NCI-H2029 treated with DMSO at 0.1 percent for 48 hours (cell line): ENCODE measurements at regions not wholly inside any gene's neighbourhood (a gene's known extent, or its start where the extent isn't known, plus 50 kb on each side); places are given as distances from the start of the nearest gene placed in this dataset.

Experiments used
- DNase-seq: peaks from one replicate; lab custom pipeline; 2025; lab: John Stamatoyannopoulos, UW

DNA sequence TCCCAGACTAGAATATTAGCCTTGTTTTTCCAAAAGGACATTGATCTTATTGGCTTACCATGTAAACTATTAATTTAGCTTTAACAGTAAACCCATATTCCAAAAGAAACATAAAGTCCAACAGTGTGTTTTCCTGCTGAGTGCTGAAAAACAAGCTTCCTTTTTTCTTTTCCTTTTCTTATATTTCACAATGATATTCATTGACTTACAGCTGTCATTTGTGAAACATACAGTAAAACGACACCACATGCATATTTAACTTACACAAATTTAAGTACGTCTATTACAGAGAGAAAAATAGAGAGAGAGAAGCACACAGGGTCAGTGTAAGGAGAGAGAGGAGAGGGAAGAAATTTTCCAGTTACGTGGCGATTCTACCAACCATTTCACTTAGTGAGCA, 543.9 kb upstream of the JARID2 start:
- no peak for DNase-seq

DNA sequence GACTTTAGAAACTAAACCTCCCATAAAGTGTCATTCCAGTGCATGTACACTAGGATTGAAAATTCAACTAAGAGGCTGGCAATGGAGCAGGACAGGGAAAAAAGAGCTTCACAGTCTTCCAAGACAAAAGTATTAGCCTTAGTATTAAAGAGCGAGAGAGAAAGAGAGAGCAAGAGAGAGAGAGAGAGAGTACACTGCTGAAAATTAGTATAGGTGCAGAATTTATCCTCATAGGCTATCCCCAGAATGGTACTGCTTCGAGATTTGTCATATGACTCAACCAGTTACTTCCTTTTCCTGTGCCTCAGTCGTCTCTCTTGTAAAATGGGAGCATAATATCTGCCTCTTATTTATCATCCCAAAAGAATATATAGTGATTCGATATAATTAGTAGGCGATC, 543.2 kb upstream of the JARID2 start:
- DNase-seq = no peak

DNA sequence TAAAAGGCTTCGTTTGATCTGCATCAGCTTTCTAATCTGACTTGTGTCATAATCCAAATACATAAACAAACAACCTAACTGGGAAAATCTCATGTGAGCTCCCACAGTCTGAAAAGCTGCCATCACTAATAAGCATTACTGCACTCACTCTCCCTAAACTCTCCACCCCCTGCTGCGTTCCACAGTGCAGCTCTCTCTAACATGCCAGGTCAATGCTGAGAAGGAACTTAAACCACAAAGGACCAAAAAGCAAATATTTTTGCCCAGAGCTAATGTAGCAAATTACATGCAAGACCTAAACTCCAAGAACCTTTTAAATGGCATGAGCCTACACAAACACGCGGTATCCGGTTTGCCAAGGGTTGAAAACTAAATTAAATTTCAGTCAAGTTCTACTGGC, 542.3 kb upstream of the JARID2 start:
- DNase-seq = no peak

DNA sequence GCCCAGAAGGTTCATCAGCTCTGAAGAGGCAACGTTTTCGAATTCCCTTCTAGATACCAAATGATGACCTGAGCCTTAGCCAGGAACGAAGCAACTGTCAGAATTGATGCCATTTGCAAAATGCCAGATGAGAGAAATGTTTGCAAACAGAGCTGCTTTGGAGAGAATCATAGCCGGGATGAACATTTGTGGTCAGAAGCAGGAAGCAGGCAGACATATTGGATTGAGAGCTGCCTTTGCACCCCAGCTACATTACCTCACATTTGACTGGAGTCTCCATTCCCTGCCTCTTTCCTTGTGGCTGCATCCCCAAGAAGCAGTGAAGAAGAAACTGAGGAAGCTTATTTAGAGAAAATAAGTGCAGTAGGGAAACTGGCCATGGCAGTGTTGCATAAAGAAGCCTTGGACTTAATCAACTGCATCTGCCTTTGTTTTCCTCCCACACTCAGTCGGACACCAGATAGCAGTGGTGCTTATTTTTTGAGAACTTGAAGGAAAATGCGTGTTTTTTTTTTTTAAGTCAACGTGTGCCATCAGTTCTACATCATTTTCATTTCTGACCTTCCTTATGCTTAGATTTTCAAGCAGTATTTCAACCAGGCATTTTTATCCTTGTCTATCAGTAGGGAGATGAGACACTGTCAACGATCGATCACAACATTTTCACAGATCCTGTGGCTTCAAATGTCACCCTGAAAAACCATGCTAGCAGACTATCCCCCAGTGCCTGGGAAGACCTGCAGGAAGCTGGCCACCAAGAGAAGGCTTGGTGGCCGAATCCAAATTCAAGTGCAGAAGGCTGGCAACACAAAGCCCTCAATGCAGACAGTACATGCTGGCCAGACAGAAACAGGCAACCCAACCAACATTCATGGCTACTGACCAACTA, 541.2 kb upstream of the JARID2 start:
- no peak for DNase-seq

DNA sequence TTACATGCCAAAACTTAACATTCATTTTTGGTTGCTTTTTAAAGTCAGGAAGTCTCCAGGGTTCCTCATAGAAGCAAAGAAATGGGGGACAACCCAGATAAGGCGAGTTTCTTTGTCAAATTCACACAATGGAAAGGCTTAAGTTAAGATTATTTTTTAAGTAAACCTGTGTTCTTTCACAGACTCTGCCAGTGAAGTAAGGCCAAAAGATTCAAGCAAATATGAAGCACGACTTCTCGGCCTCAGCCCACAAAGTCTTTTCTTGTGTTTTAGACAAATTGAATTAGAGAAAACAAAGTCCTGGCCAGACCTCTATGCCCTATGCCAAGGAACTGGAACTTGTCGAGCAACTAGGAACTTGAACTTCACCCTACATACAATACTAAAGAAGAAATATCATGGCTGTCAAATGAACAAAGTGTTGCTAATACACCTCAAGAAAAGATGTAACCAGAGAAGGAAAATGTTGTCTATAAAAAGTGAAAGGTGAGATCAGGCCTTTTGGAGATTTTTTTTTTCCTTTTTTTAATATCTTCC, 540.0 kb upstream of the JARID2 start:
- DNase-seq = no peak

DNA sequence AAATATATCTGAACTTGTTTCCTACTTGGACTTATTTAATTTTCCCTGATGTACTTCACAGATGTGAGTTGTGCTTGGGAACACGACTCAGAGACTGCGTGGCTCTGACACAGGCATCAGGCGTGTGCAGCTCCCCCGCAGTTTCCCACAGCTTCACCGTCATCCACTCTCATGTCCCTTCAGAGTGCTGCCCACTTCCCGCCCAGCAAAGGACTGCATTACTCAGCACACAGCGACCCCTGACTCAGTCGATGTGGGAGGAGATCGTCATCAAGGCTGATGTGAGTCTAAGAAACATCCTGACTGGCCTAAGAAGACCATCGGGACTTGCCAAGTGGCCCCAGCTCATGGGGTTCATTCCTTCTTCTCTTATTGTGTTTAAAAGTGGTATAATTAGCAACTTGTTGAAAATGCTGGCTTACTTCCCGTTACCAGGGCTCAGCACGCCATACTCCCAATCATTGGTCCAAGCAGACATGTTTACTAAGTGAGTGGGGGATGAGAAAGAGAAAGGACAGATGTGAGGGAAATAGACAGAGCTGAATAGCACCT, 539.4 kb upstream of the JARID2 start:
- no peak for DNase-seq

DNA sequence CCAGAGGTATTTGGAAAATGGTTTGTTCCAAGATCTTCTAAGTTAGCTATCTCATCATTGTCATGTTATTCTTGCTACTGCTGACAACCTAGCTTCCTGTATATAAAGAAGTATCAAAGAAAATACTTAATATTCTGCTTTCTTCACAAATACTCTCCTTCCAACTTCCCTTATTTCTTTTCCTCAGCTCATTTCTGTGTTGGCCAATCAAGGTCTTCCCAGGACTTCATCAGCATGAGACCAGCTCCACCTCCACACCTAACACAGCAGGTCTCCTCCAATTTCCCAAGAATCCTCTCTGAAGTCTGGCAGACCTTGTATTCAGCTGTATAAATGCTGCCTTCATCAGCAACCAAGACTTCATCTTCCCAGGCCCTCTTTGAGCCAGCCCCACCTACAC, 538.6 kb upstream of the JARID2 start:
- no peak for DNase-seq

DNA sequence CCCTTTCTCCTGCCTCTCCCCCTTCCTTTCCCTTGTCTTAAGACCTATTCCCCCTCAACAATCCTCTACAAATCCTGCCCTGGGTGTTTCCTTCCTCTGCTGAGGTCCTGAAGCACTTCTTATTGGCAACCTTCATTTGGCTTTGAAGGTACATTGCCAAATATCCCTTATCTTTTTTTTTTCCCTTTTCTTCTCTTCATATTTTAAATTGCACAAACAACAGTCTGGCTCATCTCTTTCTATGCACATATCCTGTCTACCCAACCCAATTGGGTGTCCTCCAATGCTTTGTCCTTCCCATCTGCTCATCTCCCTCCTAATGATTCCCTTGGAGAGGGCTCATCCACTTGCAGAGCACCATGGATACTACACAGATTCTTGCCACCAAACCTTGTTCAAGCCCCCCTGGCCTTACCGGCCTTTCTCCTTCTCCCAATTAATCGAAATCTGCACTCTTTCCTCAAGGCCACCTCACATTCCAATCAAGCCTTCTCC, 537.9 kb upstream of the JARID2 start:
- no peak for DNase-seq

DNA sequence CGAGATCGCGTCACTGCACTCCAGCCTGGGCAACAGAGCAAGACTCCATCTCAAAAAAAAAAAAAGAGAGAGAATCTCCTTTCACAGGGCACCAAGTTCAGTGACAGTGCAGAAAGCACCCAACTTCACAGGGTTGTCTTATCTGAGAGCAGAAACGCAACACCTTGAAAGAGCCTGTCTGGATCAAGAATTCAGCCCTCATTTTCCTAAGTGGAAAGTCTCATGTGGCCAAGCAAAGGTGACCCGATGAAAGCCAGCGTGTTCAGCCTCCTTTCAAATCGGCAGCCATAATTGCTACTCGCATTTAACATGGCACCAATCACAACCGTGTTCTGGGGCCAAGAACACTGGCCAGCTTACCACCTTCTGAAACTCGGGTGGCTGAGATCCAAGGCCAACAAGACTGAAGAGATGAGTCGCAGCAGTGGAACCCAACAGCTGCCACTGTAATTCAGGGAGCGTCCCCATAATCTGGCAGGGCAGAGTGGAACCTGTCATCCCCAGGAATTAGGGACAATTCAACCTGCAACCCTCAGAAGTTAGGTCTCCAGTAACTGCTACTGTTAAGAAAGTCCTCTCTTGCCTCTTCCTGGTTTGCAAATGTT, 536.7 kb upstream of the JARID2 start:
- DNase-seq = no peak

DNA sequence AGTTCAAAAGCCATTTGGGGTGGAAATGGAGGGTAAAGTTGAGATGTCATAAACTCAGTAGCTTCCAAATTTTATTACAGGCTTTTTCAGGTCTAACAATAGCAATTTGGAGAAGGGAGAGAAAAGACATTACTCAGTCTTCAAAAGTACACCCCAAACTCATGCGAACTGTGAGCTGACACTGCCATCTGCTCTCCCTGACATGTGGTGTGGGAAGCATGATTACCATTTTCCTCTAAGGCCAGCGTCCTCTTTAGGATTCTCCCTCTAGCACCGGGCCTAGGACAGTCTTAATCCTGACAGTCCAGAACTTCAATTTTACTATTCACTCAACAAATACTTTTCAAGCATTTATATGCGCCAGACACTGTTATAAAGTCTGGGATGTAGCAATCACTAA, 536.0 kb upstream of the JARID2 start:
- no peak for DNase-seq

DNA sequence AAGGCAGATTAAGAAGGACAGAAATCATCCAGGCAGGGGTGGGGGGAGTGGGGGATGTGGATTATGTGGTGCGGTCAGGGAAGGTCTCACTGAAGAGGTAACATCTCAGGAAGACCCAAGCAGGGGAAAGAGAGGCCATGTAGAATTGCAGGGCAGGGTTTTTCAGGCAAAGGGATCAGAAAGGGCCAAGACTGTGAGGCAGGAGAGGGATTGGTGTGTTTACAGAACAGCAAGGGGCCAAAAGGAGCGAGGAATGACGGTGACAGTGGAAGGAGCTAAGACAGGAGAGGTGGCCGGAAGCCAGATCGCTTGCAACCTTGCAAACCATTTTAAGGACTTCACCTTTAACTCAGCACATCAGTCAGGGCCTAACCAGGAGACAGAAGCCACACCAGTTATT, 535.4 kb upstream of the JARID2 start:
- DNase-seq = no peak

DNA sequence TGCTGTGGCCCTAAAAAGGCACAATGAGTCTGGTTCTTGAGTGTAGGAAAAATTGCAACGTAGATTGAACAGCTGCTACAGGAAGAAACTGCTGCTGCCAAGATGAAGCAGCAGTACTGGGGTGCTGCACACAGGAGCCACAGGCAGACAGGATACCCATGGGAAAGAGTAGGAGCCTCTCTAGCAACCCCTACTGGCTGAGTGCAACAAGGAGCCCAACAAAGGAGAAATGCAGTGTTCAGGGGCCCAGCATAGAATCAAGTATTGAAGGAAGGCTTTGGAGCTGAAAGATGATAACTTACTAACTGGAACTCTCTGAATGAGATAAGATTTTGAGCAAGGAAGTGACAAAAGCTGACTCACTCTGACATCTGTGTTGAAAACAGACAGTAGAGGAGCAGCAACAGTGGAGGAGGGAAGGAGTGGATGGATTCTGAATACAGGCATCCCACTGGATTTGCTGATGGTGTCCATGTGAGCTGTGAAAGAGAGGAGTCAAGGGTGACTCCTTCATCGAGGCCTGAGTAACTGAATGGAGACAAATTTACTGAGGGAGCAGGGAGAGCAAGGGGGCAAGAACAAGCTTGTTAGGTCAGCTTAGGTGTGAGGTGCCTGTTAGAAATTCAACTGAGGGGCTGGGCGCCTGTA, 534.7 kb upstream of the JARID2 start:
- DNase-seq = peak; percentile 32

DNA sequence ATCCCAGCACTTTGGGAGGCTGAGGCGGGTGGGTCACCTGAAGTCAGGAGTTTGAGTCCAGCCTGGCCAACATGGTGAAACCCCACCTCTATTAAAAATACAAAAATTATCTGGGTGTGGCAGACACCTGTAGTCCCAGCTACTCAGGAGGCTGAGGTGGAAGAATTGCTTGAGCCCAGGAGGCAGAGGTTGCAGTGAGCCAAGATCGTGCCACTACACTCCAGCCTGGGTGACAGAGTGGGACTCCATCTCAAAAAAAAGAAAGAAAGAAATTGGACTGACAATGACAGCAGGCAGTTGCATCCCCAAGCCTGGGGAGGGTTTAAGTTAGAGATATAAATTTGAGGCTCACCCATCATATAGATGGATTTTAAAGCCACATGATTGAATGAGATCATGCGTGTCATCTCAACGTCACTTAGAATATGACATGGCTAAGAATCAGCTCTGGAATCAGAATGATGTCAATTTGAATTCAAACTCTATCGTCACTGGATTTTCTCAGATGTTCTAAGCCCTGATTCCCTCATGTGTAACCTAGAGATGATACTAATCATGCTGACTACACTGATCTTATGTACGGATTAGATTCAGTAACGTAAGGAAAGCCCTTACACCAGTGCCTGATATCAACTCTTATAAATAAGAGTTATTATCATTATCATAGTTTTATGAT, 534.0 kb upstream of the JARID2 start:
- no peak for DNase-seq

DNA sequence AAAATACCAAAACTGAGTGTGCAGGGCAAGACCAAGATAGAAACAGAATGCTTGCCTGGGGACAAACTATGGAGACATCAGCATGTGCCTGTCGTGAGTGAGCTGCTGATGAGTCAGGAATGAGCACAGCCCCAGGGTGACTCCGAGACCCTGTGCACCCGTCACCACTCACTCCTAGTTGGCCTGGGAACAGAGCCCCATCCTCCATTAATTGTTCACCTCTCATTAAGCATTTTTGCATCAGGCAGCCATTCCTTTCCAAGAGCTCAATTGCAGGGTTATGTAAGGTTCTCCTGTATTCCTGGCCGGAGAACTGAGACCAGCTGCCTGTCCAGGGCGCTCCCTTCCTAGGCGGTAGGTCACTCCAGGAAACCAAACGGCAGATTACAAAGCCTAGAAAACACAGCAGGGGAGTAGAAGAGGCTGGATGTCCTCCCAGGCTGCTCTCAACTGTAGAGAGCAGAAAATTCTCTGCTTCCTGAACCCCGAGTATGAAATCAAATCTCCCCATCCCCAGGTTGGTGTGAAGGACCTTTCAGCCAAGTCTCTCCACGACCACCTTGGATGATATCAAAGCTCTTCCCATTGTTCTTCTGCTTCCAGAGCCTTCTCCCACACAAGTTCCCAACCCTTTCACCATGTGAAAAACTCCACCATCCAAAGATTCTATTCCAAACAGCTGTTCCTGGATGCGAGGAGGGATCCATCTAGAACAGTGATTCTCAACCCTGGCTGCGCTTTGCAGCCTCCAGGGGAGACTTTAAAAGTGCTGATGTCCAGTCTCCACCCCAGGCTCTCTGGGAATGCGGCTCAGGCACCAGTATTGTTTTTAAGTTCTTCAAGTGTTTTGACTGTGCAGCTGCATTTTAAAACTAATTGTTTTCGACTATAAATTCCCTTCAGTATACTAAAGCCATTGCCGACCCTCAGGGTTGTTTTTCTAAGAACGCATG, 532.6 kb upstream of the JARID2 start:
- no peak for DNase-seq

DNA sequence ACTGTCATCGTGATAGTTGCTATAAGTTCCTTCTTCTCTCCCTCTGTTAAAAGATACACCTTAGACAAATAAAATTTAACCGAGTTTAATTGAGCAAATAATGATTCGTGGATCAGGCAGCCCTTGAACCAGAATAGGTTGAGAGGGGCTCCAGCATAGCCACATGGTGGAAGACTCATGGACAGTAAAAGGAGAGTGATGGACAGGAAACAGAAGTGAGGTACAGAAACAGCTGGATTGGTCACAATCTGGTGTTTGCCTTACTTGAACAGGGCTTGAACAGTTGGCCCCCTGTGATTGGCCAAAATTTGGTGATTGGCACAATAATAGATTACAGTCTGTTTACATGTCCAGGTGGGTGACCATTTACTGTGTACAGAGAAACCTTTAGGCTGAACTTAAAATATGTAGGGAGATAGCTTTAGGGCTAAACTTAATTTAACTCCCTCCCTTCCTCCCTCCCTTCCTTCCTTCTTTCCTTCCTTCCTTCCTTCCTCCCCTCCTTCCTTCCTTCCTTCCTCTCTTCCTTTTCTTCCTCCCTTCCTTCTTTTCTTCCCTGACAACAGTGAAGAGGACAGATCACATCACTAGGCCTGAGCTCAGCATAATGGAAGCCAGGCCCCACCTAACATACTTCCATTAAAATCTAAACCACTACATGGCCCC, 531.8 kb upstream of the JARID2 start:
- no peak for DNase-seq

DNA sequence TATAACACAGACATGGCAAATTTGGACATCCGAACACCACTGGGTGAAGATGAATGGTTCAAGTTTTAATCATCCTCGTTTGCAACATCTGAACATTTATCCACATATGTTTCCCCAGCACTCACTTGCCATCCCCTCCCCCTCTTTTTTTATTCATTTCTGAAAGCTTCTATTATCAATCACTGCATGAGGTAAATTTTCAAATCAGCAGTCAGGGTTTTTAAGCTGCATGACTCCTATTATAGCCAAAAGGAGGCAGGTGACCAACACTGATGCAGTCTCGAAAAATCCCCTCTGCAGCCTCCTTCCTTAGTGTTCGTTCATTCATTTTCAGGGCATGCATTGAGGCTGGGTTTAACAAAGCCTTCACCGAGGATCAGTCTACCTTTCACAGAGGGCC, 530.8 kb upstream of the JARID2 start:
- DNase-seq = no peak

DNA sequence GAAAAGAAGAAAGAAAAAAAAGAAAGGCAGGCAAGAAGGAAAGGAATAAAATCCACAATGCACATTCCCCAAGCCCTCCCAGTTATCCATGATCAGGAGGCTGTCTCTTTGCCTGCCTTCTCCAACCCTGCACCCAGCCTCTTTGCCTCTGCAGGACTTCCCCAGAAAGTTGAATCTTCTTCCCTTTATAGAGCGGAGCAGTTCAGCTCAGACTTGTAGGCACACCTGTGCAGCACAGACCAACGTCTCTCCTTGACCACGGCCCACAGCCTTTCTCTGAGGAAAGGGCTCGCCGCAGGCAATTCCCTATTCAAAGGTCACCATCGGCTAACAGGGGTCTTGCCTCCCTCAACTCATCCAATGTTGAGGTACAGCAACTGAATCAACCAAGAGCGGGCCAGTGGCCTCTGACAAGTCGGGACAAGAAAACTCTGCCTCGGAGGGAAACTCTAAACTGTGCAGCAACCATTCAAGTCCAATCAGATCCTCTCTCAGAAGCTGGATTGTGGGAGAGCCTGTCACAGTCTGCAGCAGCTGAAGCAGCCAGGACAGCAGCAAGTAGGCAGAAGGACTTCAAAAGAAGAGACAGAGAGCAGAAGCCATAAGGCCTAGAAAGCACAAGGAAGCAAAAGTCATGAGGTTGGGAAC, 529.2 kb upstream of the JARID2 start:
- no peak for DNase-seq

DNA sequence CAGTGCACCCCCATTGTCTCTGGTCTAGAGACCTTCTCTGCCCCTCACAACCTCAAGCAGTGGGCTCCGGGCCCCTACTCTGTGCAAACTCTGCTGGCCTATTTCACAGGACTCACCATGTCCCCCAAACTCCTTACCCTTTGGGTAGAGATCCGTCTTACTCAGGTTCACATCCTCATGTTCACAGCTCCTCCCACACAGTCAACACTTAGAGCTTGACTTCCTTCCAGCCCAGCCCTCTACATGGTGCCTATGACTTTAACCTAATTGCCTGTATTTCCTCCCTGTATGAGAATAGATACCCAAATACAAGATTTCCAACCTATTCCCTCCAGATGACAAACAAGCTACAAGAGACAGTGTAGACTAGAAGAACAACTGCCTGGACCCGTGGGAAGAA, 528.6 kb upstream of the JARID2 start:
- DNase-seq = peak; percentile 8

DNA sequence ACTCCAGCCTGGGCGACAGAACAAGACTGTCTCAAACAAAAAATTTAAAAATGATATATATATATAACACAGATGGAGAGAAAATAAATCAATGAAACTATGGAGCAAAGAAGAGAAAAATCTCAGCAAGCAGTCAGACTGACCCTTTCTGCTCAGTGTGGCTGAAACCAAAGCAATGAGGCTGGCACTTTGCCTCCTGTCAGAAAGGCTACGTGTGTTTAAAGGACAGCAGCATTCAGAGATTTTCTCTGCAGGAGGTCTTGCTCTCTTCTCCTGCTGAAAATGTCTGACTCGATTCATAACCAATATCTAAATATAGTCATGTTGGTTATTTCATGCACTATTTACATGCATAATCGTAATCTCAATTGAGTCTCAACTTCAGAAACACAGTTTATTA, 527.0 kb upstream of the JARID2 start:
- DNase-seq = no peak

DNA sequence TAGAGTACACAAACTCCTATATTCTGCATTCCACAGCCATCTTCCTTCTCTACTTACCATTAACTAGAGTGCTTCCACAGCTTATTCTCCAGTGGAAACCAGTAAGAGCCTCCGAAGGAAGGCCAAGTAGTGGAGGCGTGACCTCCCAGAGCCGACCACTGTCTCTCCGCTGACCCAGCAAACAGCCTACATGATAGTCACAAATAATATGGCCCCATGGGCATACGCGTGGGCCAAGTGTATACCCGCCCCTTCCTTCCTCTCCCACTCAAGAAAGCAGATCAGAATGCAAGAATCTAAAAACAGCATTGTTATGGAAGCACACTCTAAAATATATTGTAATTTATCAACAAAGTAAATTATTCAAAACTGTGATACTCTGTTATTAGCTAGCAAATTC, 526.6 kb upstream of the JARID2 start:
- no peak for DNase-seq
